Testis (tissue), 2 donors: ENCODE measurements at regions not wholly inside any gene's neighbourhood (a gene's known extent, or its start where the extent isn't known, plus 50 kb on each side); places are given as distances from the start of the nearest gene placed in this dataset.
"Not testable (repeated sequence)": the region's sequence is repeated elsewhere in the genome, so short reads cannot be mapped to it uniquely, and the experiment has no call there.

Source experiments
- CTCF ChIP-seq, 3 experiments: fragments of 450-650 bp in 2 of 3; fragments of 200-600 bp in 1 of 3; sonication (generic) in 1 of 3; IDR thresholded peaks; one replicate each; pipeline ENCODE4 v1.5.1; 2016 to 2019; ENCODE audit warnings: antibody characterized with exemption in 3 of 3, mild to moderate bottlenecking in 2 of 3, moderate library complexity in 1 of 3
- POLR2A ChIP-seq: fragments of 450-650 bp; IDR thresholded peaks from one replicate; pipeline ENCODE4 v1.6.1; 2017; ENCODE audit warnings: antibody characterized with exemption, mild to moderate bottlenecking, moderate library complexity

- not testable (repeated sequence) for TF ChIP-seq CTCF (IDR thresholded peaks at IDR 0.05); POLR2A
Measured at GRCh38 chr13:56628886-56629285, 511.8 kb upstream of the PRR20A start.
